ENCODE measurements at regions not wholly inside any gene's neighbourhood (a gene's known extent, or its start where the extent isn't known, plus 50 kb on each side); places are given as distances from the start of the nearest gene placed in this dataset.

DNA sequence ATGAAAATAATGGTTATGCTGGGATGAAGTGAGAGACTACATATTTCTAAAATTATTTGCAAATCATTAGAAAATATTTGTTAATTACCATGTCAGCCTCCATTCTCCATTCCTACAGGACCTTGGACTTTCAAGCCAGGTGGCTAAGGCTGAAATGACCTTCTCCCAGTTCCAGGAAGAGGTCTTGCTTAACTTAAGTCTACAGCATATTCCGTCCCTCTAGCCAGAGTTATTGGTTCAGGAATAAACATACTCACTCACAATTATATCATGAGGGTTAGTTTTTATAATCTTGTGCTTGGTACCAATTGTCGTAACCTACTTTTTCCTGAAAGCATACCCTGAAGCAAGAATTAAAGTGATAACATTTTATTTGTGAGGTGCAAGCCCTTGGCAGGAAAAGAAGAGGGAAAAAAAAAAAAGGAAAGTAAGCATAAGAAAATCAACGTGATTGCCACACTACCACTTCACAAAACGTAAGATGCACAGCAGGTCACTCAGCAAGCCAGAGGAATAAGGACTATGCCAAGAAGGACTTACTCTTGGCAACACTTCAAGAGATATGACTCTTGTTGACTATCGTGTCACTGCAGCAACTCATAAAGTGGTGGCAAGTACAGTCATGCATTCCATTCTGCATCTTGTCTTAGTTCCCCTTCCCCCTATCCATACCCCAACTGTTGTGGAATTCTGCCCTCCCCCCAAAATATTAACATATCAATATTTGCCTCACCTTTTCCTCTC lies 479.1 kb downstream of the MBD2 start (continued):
- TF ChIP-seq, protein P1, sequence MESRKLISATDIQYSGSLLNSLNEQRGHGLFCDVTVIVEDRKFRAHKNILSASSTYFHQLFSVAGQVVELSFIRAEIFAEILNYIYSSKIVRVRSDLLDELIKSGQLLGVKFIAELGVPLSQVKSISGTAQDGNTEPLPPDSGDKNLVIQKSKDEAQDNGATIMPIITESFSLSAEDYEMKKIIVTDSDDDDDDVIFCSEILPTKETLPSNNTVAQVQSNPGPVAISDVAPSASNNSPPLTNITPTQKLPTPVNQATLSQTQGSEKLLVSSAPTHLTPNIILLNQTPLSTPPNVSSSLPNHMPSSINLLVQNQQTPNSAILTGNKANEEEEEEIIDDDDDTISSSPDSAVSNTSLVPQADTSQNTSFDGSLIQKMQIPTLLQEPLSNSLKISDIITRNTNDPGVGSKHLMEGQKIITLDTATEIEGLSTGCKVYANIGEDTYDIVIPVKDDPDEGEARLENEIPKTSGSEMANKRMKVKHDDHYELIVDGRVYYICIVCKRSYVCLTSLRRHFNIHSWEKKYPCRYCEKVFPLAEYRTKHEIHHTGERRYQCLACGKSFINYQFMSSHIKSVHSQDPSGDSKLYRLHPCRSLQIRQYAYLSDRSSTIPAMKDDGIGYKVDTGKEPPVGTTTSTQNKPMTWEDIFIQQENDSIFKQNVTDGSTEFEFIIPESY (CRISPR knock-in tag; IDR thresholded peaks at IDR 0.05) = no peak
- TF ChIP-seq, protein P2, sequence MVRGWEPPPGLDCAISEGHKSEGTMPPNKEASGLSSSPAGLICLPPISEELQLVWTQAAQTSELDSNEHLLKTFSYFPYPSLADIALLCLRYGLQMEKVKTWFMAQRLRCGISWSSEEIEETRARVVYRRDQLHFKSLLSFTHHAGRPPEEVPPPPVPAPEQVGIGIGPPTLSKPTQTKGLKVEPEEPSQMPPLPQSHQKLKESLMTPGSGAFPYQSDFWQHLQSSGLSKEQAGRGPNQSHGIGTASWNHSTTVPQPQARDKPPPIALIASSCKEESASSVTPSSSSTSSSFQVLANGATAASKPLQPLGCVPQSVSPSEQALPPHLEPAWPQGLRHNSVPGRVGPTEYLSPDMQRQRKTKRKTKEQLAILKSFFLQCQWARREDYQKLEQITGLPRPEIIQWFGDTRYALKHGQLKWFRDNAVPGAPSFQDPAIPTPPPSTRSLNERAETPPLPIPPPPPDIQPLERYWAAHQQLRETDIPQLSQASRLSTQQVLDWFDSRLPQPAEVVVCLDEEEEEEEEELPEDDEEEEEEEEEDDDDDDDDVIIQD (CRISPR knock-in tag; IDR thresholded peaks at IDR 0.05) = no peak
- TF ChIP-seq PPARD (CRISPR knock-in tag; IDR thresholded peaks at IDR 0.05) = no peak

GRCh38 chr18:53739700-53740099 lies 484.8 kb downstream of the MBD2 start:
- Histone ChIP-seq H3K27me3 (ENCODE audit: control insufficient read depth in 2 of 2, insufficient read depth in 2 of 2, low read length in 2 of 2) (no peaks in the 10 kb centered on the region), H2AFZ (ENCODE audit: low read depth, low read length) (no peak overlapping the region), H3K9ac (ENCODE audit: insufficient read depth in 1 of 2, low read depth in 2 of 2, low read length in 2 of 2) (no peak overlapping the region), H3K27ac (ENCODE audit: extremely low read depth, low read depth, low read length) (no peak overlapping the region), H3K4me3 (no peak overlapping the region), H3K36me3 (ENCODE audit: control insufficient read depth, insufficient read depth, low read length) (no peaks in the 10 kb centered on the region), H3K9me1 (ENCODE audit: control insufficient read depth, insufficient read depth, low read length) (no peaks in the 10 kb centered on the region), H3K79me2 (ENCODE audit: control insufficient read depth, insufficient read depth, low read length) (no peaks in the 10 kb centered on the region), H3K4me2 (ENCODE audit: insufficient read depth, low read length) (no peak overlapping the region), H3K9me3 (replicated peaks; ENCODE audit: control insufficient read depth, insufficient read depth, low read depth, low read length) (no peaks in the 10 kb centered on the region), H3K4me1 (replicated peaks in 1 of 2; ENCODE audit: control insufficient read depth in 2 of 2, insufficient read depth in 2 of 2, low read length in 2 of 2) (no peaks in the 10 kb centered on the region), H4K20me1 (replicated peaks; ENCODE audit: control insufficient read depth, insufficient read depth, low read length) (no peaks in the 10 kb centered on the region)
- in situ Hi-C loops (cut with MboI) = no loop called here
- ATAC-seq = no peak
- BruUV-seq (replicated peaks) = no TSS peak
- ChIA-PET CTCF (ENCODE audit: low intra/inter-chr PET ratio) (no interaction called here), POLR2A (no interaction called here)
- 0% methylated on average over 5 of the region's 5 CpGs for WGBS (ENCODE audit: insufficient coverage, low coverage, missing lambda C conversion rate)
- DNase-seq (ENCODE audit: extremely low read depth in 1 of 4, low spot score in 3 of 4) = no peak
- no peak for FAIRE-seq
- intact Hi-C loops (cut with micrococcal nuclease) = no loop called here
- TF ChIP-seq ZNF586 (CRISPR knock-in tag; conservative IDR thresholded peaks at IDR 0.05) = no peak
- no peak for TF ChIP-seq EP300 (IDR thresholded peaks at IDR 0.05; ENCODE audit: low read length)
- TF ChIP-seq CUX1 (CRISPR knock-in tag; IDR thresholded peaks at IDR 0.05) = no peak
- TF ChIP-seq BCL6 (CRISPR knock-in tag; IDR thresholded peaks at IDR 0.05) = no peak
- no peak for TF ChIP-seq KLF10 (CRISPR knock-in tag; IDR thresholded peaks at IDR 0.05)
- no peak for TF ChIP-seq SPI1 (IDR thresholded peaks at IDR 0.05; ENCODE audit: borderline replicate concordance, low read depth, low read length)
- TF ChIP-seq, protein P3, sequence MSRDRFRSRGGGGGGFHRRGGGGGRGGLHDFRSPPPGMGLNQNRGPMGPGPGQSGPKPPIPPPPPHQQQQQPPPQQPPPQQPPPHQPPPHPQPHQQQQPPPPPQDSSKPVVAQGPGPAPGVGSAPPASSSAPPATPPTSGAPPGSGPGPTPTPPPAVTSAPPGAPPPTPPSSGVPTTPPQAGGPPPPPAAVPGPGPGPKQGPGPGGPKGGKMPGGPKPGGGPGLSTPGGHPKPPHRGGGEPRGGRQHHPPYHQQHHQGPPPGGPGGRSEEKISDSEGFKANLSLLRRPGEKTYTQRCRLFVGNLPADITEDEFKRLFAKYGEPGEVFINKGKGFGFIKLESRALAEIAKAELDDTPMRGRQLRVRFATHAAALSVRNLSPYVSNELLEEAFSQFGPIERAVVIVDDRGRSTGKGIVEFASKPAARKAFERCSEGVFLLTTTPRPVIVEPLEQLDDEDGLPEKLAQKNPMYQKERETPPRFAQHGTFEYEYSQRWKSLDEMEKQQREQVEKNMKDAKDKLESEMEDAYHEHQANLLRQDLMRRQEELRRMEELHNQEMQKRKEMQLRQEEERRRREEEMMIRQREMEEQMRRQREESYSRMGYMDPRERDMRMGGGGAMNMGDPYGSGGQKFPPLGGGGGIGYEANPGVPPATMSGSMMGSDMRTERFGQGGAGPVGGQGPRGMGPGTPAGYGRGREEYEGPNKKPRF (IDR thresholded peaks at IDR 0.05; ENCODE audit: low read depth, low read length) = no peak

Data from K562 (cell line).